LHCN-M2 (cell line): ENCODE measurements at regions not wholly inside any gene's neighbourhood (a gene's known extent, or its start where the extent isn't known, plus 50 kb on each side); places are given as distances from the start of the nearest gene placed in this dataset.
A peak's percentile ranks its signal among the peaks of the same experiment; 100 is the strongest.
"Not testable (repeated sequence)": the region's sequence is repeated elsewhere in the genome, so short reads cannot be mapped to it uniquely, and the experiment has no call there.

ENCODE experiments used
- DNase-seq: peaks from one replicate; pipeline ENCODE4 v3.0.0-alpha.2; 2012; ENCODE audit warnings: low read depth

GRCh38 chr13:50267066-50267465 is 251.8 kb downstream of the KCNRG start:
- DNase-seq, result no peak

GRCh38 chr13:50267917-50268316 is 252.7 kb downstream of the KCNRG start:
- DNase-seq, result no peak

GRCh38 chr13:50268500-50268899 is 253.3 kb downstream of the KCNRG start:
- DNase-seq, result peak; percentile 17

GRCh38 chr13:50274181-50274580 is 258.9 kb downstream of the KCNRG start:
- no peak for DNase-seq

GRCh38 chr13:50275392-50276063 is 260.3 kb downstream of the KCNRG start:
- no peak for DNase-seq

- DNase-seq, result no peak
These were observed 261.3 kb downstream of the KCNRG start for GRCh38 chr13:50276550-50276949.

GRCh38 chr13:50277127-50277526 is 261.9 kb downstream of the KCNRG start:
- no peak for DNase-seq

- no peak for DNase-seq
These were observed 262.7 kb downstream of the KCNRG start for GRCh38 chr13:50277906-50278305.

- no peak for DNase-seq
These were observed 265.2 kb downstream of the KCNRG start for GRCh38 chr13:50280441-50280937.

- DNase-seq, result no peak
These were observed 266.8 kb downstream of the KCNRG start for GRCh38 chr13:50282016-50282415.

- DNase-seq, result no peak
These were observed 267.8 kb downstream of the KCNRG start for GRCh38 chr13:50283017-50283416.

- DNase-seq, result no peak
These were observed 269.3 kb downstream of the KCNRG start for GRCh38 chr13:50284540-50284939.

GRCh38 chr13:50285283-50285682 is 270.0 kb downstream of the KCNRG start:
- no peak for DNase-seq

- no peak for DNase-seq
These were observed 271.1 kb downstream of the KCNRG start for GRCh38 chr13:50286324-50286723.

- DNase-seq, result no peak
These were observed 274.9 kb downstream of the KCNRG start for GRCh38 chr13:50290186-50290585.

- peak; percentile 18 for DNase-seq
These were observed 276.4 kb downstream of the KCNRG start for GRCh38 chr13:50291611-50292010.

- DNase-seq, result no peak
These were observed 276.8 kb downstream of the KCNRG start for GRCh38 chr13:50292081-50292480.

GRCh38 chr13:50294425-50294824 is 279.2 kb downstream of the KCNRG start:
- not testable (repeated sequence) for DNase-seq

GRCh38 chr13:50299546-50300249 is 284.5 kb downstream of the KCNRG start:
- DNase-seq, result peak; percentile 78

GRCh38 chr13:50303963-50304721 is 288.9 kb downstream of the KCNRG start:
- DNase-seq, result no peak

GRCh38 chr13:50306156-50306555 is 290.9 kb downstream of the KCNRG start:
- no peak for DNase-seq

GRCh38 chr13:50309318-50309717 is 294.1 kb downstream of the KCNRG start:
- no peak for DNase-seq
